ENCODE measurements at regions not wholly inside any gene's neighbourhood (a gene's known extent, or its start where the extent isn't known, plus 50 kb on each side); places are given as distances from the start of the nearest gene placed in this dataset.

GRCh38 chr5:175148636-175149172 is 295.3 kb downstream of the DRD1 start:
- Histone ChIP-seq H3K4me3 (no peak overlapping the region), H3K9me3 (peaks cover 6 to 71% (median 57%) of the 10 kb centered on the region in 8 donors), H3K27me3 (replicated peaks in 1 of 7) (no peaks in the 10 kb centered on the region), H3K4me1 (no peaks in the 10 kb centered on the region), H3K27ac (no peak overlapping the region), H3K36me3 (no peaks in the 10 kb centered on the region)
- TF ChIP-seq POLR2A (IDR thresholded peaks at IDR 0.05): no peak
- TF ChIP-seq, protein P1, sequence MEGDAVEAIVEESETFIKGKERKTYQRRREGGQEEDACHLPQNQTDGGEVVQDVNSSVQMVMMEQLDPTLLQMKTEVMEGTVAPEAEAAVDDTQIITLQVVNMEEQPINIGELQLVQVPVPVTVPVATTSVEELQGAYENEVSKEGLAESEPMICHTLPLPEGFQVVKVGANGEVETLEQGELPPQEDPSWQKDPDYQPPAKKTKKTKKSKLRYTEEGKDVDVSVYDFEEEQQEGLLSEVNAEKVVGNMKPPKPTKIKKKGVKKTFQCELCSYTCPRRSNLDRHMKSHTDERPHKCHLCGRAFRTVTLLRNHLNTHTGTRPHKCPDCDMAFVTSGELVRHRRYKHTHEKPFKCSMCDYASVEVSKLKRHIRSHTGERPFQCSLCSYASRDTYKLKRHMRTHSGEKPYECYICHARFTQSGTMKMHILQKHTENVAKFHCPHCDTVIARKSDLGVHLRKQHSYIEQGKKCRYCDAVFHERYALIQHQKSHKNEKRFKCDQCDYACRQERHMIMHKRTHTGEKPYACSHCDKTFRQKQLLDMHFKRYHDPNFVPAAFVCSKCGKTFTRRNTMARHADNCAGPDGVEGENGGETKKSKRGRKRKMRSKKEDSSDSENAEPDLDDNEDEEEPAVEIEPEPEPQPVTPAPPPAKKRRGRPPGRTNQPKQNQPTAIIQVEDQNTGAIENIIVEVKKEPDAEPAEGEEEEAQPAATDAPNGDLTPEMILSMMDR (IDR thresholded peaks at IDR 0.05 in 8 of 11, conservative IDR thresholded peaks at IDR 0.05 in 3 of 11): no peak
- no peak for TF ChIP-seq POLR2AphosphoS5 (IDR thresholded peaks at IDR 0.05)
- 86 to 89% (median 87%) methylated on average over 8 of the region's 8 CpGs for WGBS, 5 donors
- intact Hi-C loops (cut with DNase I; ENCODE audit: low total_unique reads): no loop called here
- no peak for DNase-seq

GRCh38 chr5:175146733-175147132 is 297.2 kb downstream of the DRD1 start:
- no peaks in the 10 kb centered on the region for H3K36me3 ChIP-seq
- H3K4me1 ChIP-seq: no peaks in the 10 kb centered on the region
- intact Hi-C loops (cut with DNase I; ENCODE audit: low total_unique reads): no loop called here
- WGBS, 5 donors: 77 to 84% (median 83%) methylated on average over 5 of the region's 5 CpGs
- TF ChIP-seq, protein P1 (IDR thresholded peaks at IDR 0.05 in 8 of 11, conservative IDR thresholded peaks at IDR 0.05 in 3 of 11): no peak
- TF ChIP-seq POLR2A (IDR thresholded peaks at IDR 0.05): no peak
- no peak for TF ChIP-seq POLR2AphosphoS5 (IDR thresholded peaks at IDR 0.05)
- H3K27me3 ChIP-seq (replicated peaks in 1 of 7): no peaks in the 10 kb centered on the region
- peaks cover 6 to 72% (median 57%) of the 10 kb centered on the region in 8 donors for H3K9me3 ChIP-seq
- H3K4me3 ChIP-seq: no peak overlapping the region
- no peak for DNase-seq
- no peak overlapping the region for H3K27ac ChIP-seq

- DNase-seq: no peak
- Histone ChIP-seq H3K9me3 (peaks cover 2 to 64% (median 51%) of the 10 kb centered on the region in 8 donors), H3K27me3 (replicated peaks in 1 of 7) (no peaks in the 10 kb centered on the region), H3K4me3 (no peak overlapping the region), H3K36me3 (no peaks in the 10 kb centered on the region), H3K4me1 (no peaks in the 10 kb centered on the region), H3K27ac (no peak overlapping the region)
- intact Hi-C loops (cut with DNase I; ENCODE audit: low total_unique reads): no loop called here
- TF ChIP-seq POLR2AphosphoS5 (IDR thresholded peaks at IDR 0.05) (no peak), POLR2A (IDR thresholded peaks at IDR 0.05) (no peak)
- TF ChIP-seq, protein P1 (IDR thresholded peaks at IDR 0.05 in 8 of 11, conservative IDR thresholded peaks at IDR 0.05 in 3 of 11): no peak
- 76 to 94% (median 87%) methylated on average over 1 of the region's 1 CpG for WGBS, 5 donors
Measured at GRCh38 chr5:175141421-175141820, 302.6 kb downstream of the DRD1 start.

DNA sequence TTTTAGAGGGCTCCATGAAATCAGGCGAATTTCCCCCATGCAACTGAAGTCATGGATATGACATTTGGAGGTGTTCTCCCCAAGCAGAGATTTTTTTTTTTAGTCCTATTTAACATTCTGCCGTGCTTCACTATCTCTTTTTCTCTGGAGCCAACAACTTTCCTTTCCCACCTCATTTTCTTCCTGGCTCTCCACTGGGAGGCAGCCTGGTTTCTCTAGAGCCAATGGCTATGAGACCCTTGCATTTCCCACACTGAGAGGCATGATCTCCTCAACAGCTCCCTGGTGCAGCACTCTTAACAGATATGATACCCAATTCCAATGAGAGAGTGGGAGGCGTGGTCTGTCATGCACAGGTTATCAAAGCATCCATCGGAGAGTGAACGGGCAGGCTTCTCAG is 310.8 kb downstream of the DRD1 start:
- no peak overlapping the region for H3K27ac ChIP-seq
- intact Hi-C loops (cut with DNase I; ENCODE audit: low total_unique reads): no loop called here
- H3K4me3 ChIP-seq: no peak overlapping the region
- no peaks in the 10 kb centered on the region for H3K36me3 ChIP-seq
- no peak for DNase-seq
- peaks cover 0 to 25% (median 10%) of the 10 kb centered on the region in 8 donors for H3K9me3 ChIP-seq
- TF ChIP-seq POLR2A (IDR thresholded peaks at IDR 0.05) (no peak), POLR2AphosphoS5 (IDR thresholded peaks at IDR 0.05) (no peak)
- TF ChIP-seq, protein P1 (IDR thresholded peaks at IDR 0.05 in 8 of 11, conservative IDR thresholded peaks at IDR 0.05 in 3 of 11): no peak
- no peaks in the 10 kb centered on the region for H3K4me1 ChIP-seq
- 81 to 85% (median 84%) methylated on average over 5 of the region's 5 CpGs for WGBS, 5 donors
- no peaks in the 10 kb centered on the region for H3K27me3 ChIP-seq (replicated peaks in 1 of 7)

Measured in spleen (tissue), 11 donors.